Common myeloid progenitor, CD34-positive (primary cell): ENCODE measurements at regions not wholly inside any gene's neighbourhood (a gene's known extent, or its start where the extent isn't known, plus 50 kb on each side); places are given as distances from the start of the nearest gene placed in this dataset.

Source experiments
- CTCF ChIA-PET: fragments of 350-600 bp; sonication (Branson Sonifier 250); formaldehyde crosslinking; loops from one replicate; lab custom pipeline; 2021; ENCODE audit warnings: antibody characterized with exemption; lab: Charles Lee
- POLR2A ChIA-PET: fragments of 350-600 bp; sonication (Branson Sonifier 250); formaldehyde crosslinking; loops from one replicate; lab custom pipeline; 2021; ENCODE audit warnings: antibody characterized with exemption; lab: Charles Lee
- DNase-seq, 3 donors: peaks; one replicate each; pipeline versions ENCODE4 v3.0.0 to v3.0.0-alpha.2; 2013
- H3K27ac ChIP-seq, 2 experiments: 1 replicate in 1 of 2; 2 replicates in 1 of 2; pipeline ENCODE4 v1.7.0; 2013; ENCODE audit warnings: inconsistent platforms in 2 of 2, low read length in 2 of 2, mild to moderate bottlenecking in 2 of 2, low read depth in 1 of 2, moderate library complexity in 1 of 2; ENCODE audit not compliant: severe bottlenecking in 2 of 2, insufficient read depth in 1 of 2, poor library complexity in 1 of 2
- H3K27me3 ChIP-seq, 5 experiments: replicated peaks in 2 of 5; 1 replicate in 3 of 5; 2 replicates in 2 of 5; pipeline versions ENCODE4 v1.6.1 to v1.7.0; 2013; ENCODE audit warnings: low read length in 4 of 5, mild to moderate bottlenecking in 2 of 5, moderate library complexity in 2 of 5, inconsistent platforms in 1 of 5; ENCODE audit not compliant: insufficient read depth in 5 of 5, control insufficient read depth in 4 of 5
- H3K36me3 ChIP-seq, 4 experiments: 1 replicate in 2 of 4; 2 replicates in 2 of 4; pipeline versions ENCODE4 v1.6.1 to v1.7.0; 2013; ENCODE audit warnings: low read length in 3 of 4, control low read depth in 1 of 4, mild to moderate bottlenecking in 1 of 4; ENCODE audit not compliant: control insufficient read depth in 4 of 4, insufficient read depth in 4 of 4
- H3K4me1 ChIP-seq, 4 experiments: 1 replicate in 3 of 4; 2 replicates in 1 of 4; pipeline versions ENCODE4 v1.6.1 to v1.7.1; 2013; ENCODE audit warnings: low read length in 3 of 4, mild to moderate bottlenecking in 3 of 4, control low read depth in 1 of 4, inconsistent platforms in 1 of 4, moderate library complexity in 1 of 4; ENCODE audit not compliant: control insufficient read depth in 4 of 4, insufficient read depth in 4 of 4; ENCODE audit errors: control extremely low read depth in 1 of 4
- H3K4me3 ChIP-seq, 7 experiments: 1 replicate in 4 of 7; 2 replicates in 3 of 7; pipeline versions ENCODE4 v1.5.1 to v1.7.0; 2013; ENCODE audit warnings: mild to moderate bottlenecking in 7 of 7, low read length in 6 of 7, moderate library complexity in 6 of 7, inconsistent platforms in 2 of 7, low read depth in 2 of 7, control low read depth in 1 of 7; ENCODE audit not compliant: insufficient read depth in 4 of 7, control insufficient read depth in 1 of 7; ENCODE audit errors: extremely low read depth in 1 of 7
- H3K9me3 ChIP-seq, 5 experiments: 1 replicate in 4 of 5; 2 replicates in 1 of 5; pipeline versions ENCODE4 v1.6.1 to v1.7.1; 2013; ENCODE audit warnings: low read length in 4 of 5, mild to moderate bottlenecking in 2 of 5, inconsistent platforms in 1 of 5, low read depth in 1 of 5, moderate library complexity in 1 of 5; ENCODE audit not compliant: control insufficient read depth in 4 of 5, insufficient read depth in 2 of 5; ENCODE audit errors: control extremely low read depth in 1 of 5
- WGBS: methylation state at CpG from one replicate; pipeline ENCODE4 v1.1.5; 2013; ENCODE audit not compliant: insufficient coverage; 5-methylcytosine and 5-hydroxymethylcytosine counted together

DNA sequence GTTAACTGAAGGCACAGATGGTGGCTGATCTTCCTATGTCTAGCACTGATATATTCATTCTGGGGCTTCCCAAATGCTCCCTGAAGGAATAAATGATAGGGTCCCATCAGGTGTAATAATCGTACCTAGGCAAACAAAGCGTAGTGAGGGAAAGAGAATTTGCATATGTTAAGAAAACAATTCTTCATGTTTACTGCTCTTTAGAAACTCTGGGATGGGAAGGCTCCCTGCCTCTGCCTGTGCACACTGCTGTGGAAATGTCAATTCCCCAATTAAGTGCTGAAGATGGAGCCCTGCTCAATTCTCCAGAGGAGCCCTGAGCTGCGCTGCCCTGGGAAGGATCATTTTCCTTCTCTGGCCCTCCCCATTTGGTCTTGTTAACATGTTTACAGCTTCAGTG lies 380.9 kb upstream of the ADARB2 start:
- WGBS = 100% methylated on average over 1 of the region's 3 CpGs
- no peaks in the 10 kb centered on the region for H3K36me3 ChIP-seq
- CTCF ChIA-PET = no interaction called here
- no peak overlapping the region for H3K27ac ChIP-seq
- DNase-seq = no peak
- H3K4me3 ChIP-seq = no peak overlapping the region
- H3K9me3 ChIP-seq = peaks cover 0 to 3% (median 1%) of the 10 kb centered on the region in 5 experiments
- no peaks in the 10 kb centered on the region for H3K4me1 ChIP-seq
- POLR2A ChIA-PET = no interaction called here
- no peaks in the 10 kb centered on the region for H3K27me3 ChIP-seq

DNA sequence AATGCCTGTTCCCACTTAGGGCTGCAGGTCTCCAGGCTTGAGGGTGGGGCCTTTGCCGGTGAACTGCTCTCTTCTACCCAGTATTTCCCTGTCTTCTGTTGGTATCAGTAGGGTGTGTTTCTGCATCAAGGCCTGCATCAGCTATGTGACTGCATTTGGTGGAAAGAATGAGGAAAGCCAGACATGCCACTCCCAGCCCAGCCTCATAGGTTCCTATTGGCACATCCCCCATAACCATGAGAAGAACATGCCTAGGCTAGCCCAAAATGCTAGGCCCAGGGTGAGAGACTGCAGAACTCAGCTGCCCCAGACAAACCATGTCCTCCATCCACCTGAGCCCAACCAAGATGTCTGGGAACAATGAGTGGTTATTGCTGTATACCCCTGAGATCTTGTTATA lies 380.3 kb upstream of the ADARB2 start:
- ChIA-PET POLR2A (no interaction called here), CTCF (no interaction called here)
- H3K9me3 ChIP-seq = peaks cover 0 to 3% (median 1%) of the 10 kb centered on the region in 5 experiments

DNA sequence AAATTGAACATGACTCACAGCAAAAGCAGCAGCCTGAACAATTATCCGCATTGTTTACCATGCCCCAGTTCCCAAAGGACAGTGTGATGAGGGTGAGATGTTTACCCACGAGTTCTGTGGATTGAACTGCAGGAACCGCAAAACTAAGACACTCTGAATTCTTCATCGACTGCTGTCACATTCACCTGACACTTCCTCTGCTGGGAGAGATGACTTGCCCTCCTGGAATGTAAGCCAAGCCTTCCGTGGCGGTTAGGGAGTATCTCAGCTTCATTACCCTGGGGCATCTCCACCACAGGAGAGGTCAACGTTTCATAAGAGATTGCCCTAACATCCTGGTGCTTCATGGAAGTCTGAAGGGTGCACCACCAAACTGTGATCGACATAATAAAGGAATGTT lies 374.6 kb upstream of the ADARB2 start:
- Histone ChIP-seq H3K27ac (no peak overlapping the region), H3K9me3 (peaks cover 0 to 1% (median under 1%) of the 10 kb centered on the region in 5 experiments), H3K4me1 (no peaks in the 10 kb centered on the region), H3K36me3 (no peaks in the 10 kb centered on the region), H3K27me3 (peaks cover 0 to 2% (median 0%) of the 10 kb centered on the region in 5 experiments), H3K4me3 (no peak overlapping the region)
- DNase-seq = no peak
- 91% methylated on average over 7 of the region's 8 CpGs for WGBS
- CTCF ChIA-PET = no interaction called here
- POLR2A ChIA-PET = no interaction called here

More for the DNA sequence above, 380.3 kb upstream of the ADARB2 start:
- no peak for DNase-seq
- no peak overlapping the region for H3K4me3 ChIP-seq
- no peaks in the 10 kb centered on the region for H3K36me3 ChIP-seq
- no CpG with 5 or more reads among the region's 1 CpG for WGBS
- no peaks in the 10 kb centered on the region for H3K27me3 ChIP-seq
- no peaks in the 10 kb centered on the region for H3K4me1 ChIP-seq
- no peak overlapping the region for H3K27ac ChIP-seq

DNA sequence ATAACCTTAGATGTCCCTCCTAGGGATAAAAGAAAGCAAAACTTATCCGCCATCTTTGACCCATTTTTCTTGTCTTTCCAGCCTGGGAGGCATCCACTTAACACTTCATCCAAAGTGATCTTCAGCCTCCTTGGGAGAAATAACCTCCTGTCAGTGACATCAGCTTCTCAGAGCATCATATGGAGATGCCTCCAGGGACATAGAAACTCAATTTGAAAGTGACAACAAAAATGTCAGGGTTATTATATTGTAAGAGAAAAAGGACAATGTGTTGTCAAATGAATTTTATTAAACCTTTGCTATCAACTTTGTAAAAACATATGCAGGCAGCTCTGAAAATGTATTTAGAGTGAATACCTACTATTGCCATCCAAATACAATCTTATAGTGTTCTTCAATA lies 371.2 kb upstream of the ADARB2 start:
- Histone ChIP-seq H3K36me3 (no peaks in the 10 kb centered on the region), H3K27ac (no peak overlapping the region), H3K9me3 (peaks cover 0 to 4% (median 0%) of the 10 kb centered on the region in 5 experiments), H3K4me1 (no peaks in the 10 kb centered on the region), H3K27me3 (peaks cover 0 to 2% (median 0%) of the 10 kb centered on the region in 5 experiments), H3K4me3 (no peak overlapping the region)
- ChIA-PET CTCF (no interaction called here), POLR2A (no interaction called here)
- DNase-seq = no peak
- WGBS = 100% methylated on average over 1 of the region's 1 CpG

DNA sequence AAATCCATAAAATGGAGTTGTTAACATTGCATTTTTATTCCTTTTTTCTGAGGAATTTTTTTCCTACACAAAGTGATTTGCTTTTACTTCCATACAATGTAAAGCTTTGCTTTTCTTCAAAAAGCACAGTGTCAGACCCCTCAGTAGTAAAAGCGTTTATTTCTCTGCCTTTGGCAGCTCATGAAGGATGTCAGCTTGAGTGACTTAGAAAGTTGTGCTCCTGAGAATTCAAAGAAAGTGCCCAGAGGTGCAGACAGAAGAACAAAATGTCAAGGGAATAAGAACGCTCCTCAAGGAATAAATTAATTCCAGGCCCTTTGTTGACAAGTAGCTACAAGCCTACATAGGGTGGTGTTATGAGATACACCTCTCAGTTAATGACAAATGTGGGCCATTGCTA lies 369.3 kb upstream of the ADARB2 start:
- 89% methylated on average over 2 of the region's 2 CpGs for WGBS
- no peak overlapping the region for H3K4me3 ChIP-seq
- H3K36me3 ChIP-seq = no peaks in the 10 kb centered on the region
- no peaks in the 10 kb centered on the region for H3K4me1 ChIP-seq
- peaks cover 0 to under 1% (median 0%) of the 10 kb centered on the region in 5 experiments for H3K27me3 ChIP-seq
- ChIA-PET CTCF (no interaction called here), POLR2A (no interaction called here)
- H3K9me3 ChIP-seq = peaks cover 0 to 4% (median 0%) of the 10 kb centered on the region in 5 experiments
- no peak overlapping the region for H3K27ac ChIP-seq
- DNase-seq = no peak

DNA sequence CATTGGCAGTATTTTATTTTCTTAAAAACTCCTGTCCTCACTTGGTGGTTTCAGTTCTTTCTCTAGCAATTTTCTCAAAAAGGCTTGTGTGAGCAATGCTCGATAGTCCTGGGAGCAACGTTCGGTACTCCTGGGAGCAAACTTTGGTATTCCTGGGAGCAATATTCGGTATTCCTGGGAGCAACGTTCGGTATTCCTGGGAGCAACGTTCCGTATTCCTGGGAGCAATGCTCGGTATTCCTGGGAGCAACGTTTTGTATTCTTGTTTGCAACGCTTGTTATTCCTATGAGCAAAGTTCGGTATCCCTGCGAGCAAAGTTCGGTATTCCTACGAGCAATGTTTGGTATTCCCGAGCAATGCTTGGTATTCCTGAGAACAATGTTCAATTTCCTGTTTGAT lies 362.0 kb upstream of the ADARB2 start:
- ChIA-PET POLR2A (no interaction called here), CTCF (no interaction called here)
- Histone ChIP-seq H3K4me3 (no peak overlapping the region), H3K27me3 (peaks cover 0 to under 1% (median 0%) of the 10 kb centered on the region in 5 experiments), H3K36me3 (no peaks in the 10 kb centered on the region), H3K4me1 (no peaks in the 10 kb centered on the region), H3K27ac (no peak overlapping the region), H3K9me3 (peaks cover 0 to 4% (median 0%) of the 10 kb centered on the region in 5 experiments)
- DNase-seq = no peak
- WGBS = 96% methylated on average over 16 of the region's 16 CpGs

DNA sequence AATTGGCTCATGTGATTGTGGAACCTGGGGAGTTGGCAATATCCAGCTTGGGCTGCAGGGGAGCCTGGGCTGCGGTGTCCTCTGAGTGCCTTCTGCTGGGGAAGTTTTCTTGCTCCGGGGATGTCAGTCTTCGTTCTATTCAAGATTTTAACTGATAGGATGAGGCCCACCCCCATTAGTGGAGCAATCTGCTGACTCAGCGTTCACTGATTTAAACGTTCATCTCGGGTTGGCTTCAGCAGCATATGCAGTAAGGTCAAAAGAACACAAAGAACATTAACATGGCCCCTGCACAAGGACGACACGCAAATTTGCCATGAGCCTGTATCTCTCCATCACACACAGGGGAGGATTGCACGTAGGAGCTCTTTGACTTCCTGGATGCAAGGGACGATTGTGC lies 360.6 kb upstream of the ADARB2 start:
- POLR2A ChIA-PET = no interaction called here
- H3K9me3 ChIP-seq = peaks cover 0 to 4% (median 0%) of the 10 kb centered on the region in 5 experiments
- CTCF ChIA-PET = no interaction called here
- no peaks in the 10 kb centered on the region for H3K36me3 ChIP-seq
- H3K4me1 ChIP-seq = no peaks in the 10 kb centered on the region
- no peak overlapping the region for H3K4me3 ChIP-seq
- DNase-seq = no peak
- WGBS = 94% methylated on average over 10 of the region's 10 CpGs
- no peak overlapping the region for H3K27ac ChIP-seq
- H3K27me3 ChIP-seq = peaks cover 0 to 1% (median 0%) of the 10 kb centered on the region in 5 experiments
